ENCODE measurements at regions not wholly inside any gene's neighbourhood (a gene's known extent, or its start where the extent isn't known, plus 50 kb on each side); places are given as distances from the start of the nearest gene placed in this dataset.

GRCh38 chr5:118778941-118779340 lies 209.4 kb downstream of the DTWD2 start:
- H3K4me1 Mint-ChIP-seq (ENCODE audit: low read depth): no peaks in the 10 kb centered on the region
- H3K4me3 Mint-ChIP-seq: no peak overlapping the region
- no peak overlapping the region for H3K27ac Mint-ChIP-seq
- no peaks in the 10 kb centered on the region for H3K36me3 Mint-ChIP-seq
- H3K9me3 Mint-ChIP-seq (ENCODE audit: low read depth): no peaks in the 10 kb centered on the region
- no peaks in the 10 kb centered on the region for H3K27me3 Mint-ChIP-seq

- no peak overlapping the region for H3K4me3 Mint-ChIP-seq
- no peaks in the 10 kb centered on the region for H3K27me3 Mint-ChIP-seq
- no peaks in the 10 kb centered on the region for H3K4me1 Mint-ChIP-seq (ENCODE audit: low read depth)
- no peaks in the 10 kb centered on the region for H3K9me3 Mint-ChIP-seq (ENCODE audit: low read depth)
- H3K27ac Mint-ChIP-seq: no peak overlapping the region
- no peaks in the 10 kb centered on the region for H3K36me3 Mint-ChIP-seq
Measured at GRCh38 chr5:118777189-118777736, 211.1 kb downstream of the DTWD2 start.

GRCh38 chr5:118776755-118777154 lies 211.6 kb downstream of the DTWD2 start:
- Mint-ChIP-seq H3K27ac (no peak overlapping the region), H3K36me3 (no peaks in the 10 kb centered on the region), H3K9me3 (ENCODE audit: low read depth) (no peaks in the 10 kb centered on the region), H3K4me3 (no peak overlapping the region), H3K27me3 (peaks cover under 1% of the 10 kb centered on the region), H3K4me1 (ENCODE audit: low read depth) (no peaks in the 10 kb centered on the region)

- Mint-ChIP-seq H3K9me3 (ENCODE audit: low read depth) (no peaks in the 10 kb centered on the region), H3K27me3 (peaks cover 3% of the 10 kb centered on the region), H3K4me3 (no peak overlapping the region), H3K36me3 (no peaks in the 10 kb centered on the region), H3K4me1 (ENCODE audit: low read depth) (no peaks in the 10 kb centered on the region), H3K27ac (no peak overlapping the region)
Measured at GRCh38 chr5:118775790-118776499, 212.4 kb downstream of the DTWD2 start.

GRCh38 chr5:118768607-118769175 lies 219.7 kb downstream of the DTWD2 start:
- no peaks in the 10 kb centered on the region for H3K36me3 Mint-ChIP-seq
- no peak overlapping the region for H3K4me3 Mint-ChIP-seq
- H3K27me3 Mint-ChIP-seq: peaks cover 8% of the 10 kb centered on the region
- H3K9me3 Mint-ChIP-seq (ENCODE audit: low read depth): peaks cover 3% of the 10 kb centered on the region
- H3K27ac Mint-ChIP-seq: no peak overlapping the region
- H3K4me1 Mint-ChIP-seq (ENCODE audit: low read depth): no peaks in the 10 kb centered on the region

GRCh38 chr5:118762291-118762690 lies 226.1 kb downstream of the DTWD2 start:
- Mint-ChIP-seq H3K9me3 (ENCODE audit: low read depth) (peaks cover 3% of the 10 kb centered on the region), H3K27me3 (peaks cover 6% of the 10 kb centered on the region), H3K4me3 (no peak overlapping the region), H3K27ac (no peak overlapping the region), H3K4me1 (ENCODE audit: low read depth) (no peaks in the 10 kb centered on the region), H3K36me3 (no peaks in the 10 kb centered on the region)

- peaks cover 6% of the 10 kb centered on the region for H3K27me3 Mint-ChIP-seq
- no peaks in the 10 kb centered on the region for H3K4me1 Mint-ChIP-seq (ENCODE audit: low read depth)
- H3K9me3 Mint-ChIP-seq (ENCODE audit: low read depth): peaks cover 3% of the 10 kb centered on the region
- H3K4me3 Mint-ChIP-seq: no peak overlapping the region
- no peaks in the 10 kb centered on the region for H3K36me3 Mint-ChIP-seq
- no peak overlapping the region for H3K27ac Mint-ChIP-seq
Measured at GRCh38 chr5:118761814-118762213, 226.5 kb downstream of the DTWD2 start.

GRCh38 chr5:118752969-118753368 lies 235.4 kb downstream of the DTWD2 start:
- Mint-ChIP-seq H3K9me3 (ENCODE audit: low read depth) (no peaks in the 10 kb centered on the region), H3K36me3 (no peaks in the 10 kb centered on the region), H3K4me3 (no peak overlapping the region), H3K27me3 (no peaks in the 10 kb centered on the region), H3K4me1 (ENCODE audit: low read depth) (no peaks in the 10 kb centered on the region), H3K27ac (no peak overlapping the region)

GRCh38 chr5:118736396-118736795 lies 252.0 kb downstream of the DTWD2 start:
- Mint-ChIP-seq H3K9me3 (ENCODE audit: low read depth) (peaks cover 19% of the 10 kb centered on the region), H3K4me3 (no peak overlapping the region), H3K36me3 (no peaks in the 10 kb centered on the region), H3K27ac (no peak overlapping the region), H3K27me3 (peaks cover 2% of the 10 kb centered on the region), H3K4me1 (ENCODE audit: low read depth) (no peaks in the 10 kb centered on the region)

- H3K9me3 Mint-ChIP-seq (ENCODE audit: low read depth): peaks cover 22% of the 10 kb centered on the region
- H3K27me3 Mint-ChIP-seq: no peaks in the 10 kb centered on the region
- H3K36me3 Mint-ChIP-seq: no peaks in the 10 kb centered on the region
- H3K27ac Mint-ChIP-seq: no peak overlapping the region
- H3K4me3 Mint-ChIP-seq: no peak overlapping the region
- H3K4me1 Mint-ChIP-seq (ENCODE audit: low read depth): no peaks in the 10 kb centered on the region
Measured at GRCh38 chr5:118733394-118733793, 255.0 kb downstream of the DTWD2 start.

GRCh38 chr5:118728191-118728590 lies 260.2 kb downstream of the DTWD2 start:
- Mint-ChIP-seq H3K27me3 (peaks cover 2% of the 10 kb centered on the region), H3K4me1 (ENCODE audit: low read depth) (no peaks in the 10 kb centered on the region), H3K36me3 (no peaks in the 10 kb centered on the region), H3K27ac (no peak overlapping the region), H3K9me3 (ENCODE audit: low read depth) (peaks cover 14% of the 10 kb centered on the region), H3K4me3 (no peak overlapping the region)

GRCh38 chr5:118726891-118727290 lies 261.5 kb downstream of the DTWD2 start:
- Mint-ChIP-seq H3K9me3 (ENCODE audit: low read depth) (peaks cover 7% of the 10 kb centered on the region), H3K27me3 (peaks cover 2% of the 10 kb centered on the region), H3K27ac (no peak overlapping the region), H3K4me1 (ENCODE audit: low read depth) (no peaks in the 10 kb centered on the region), H3K4me3 (no peak overlapping the region), H3K36me3 (no peaks in the 10 kb centered on the region)

GRCh38 chr5:118723021-118723338 lies 265.4 kb downstream of the DTWD2 start:
- Mint-ChIP-seq H3K9me3 (ENCODE audit: low read depth) (peaks cover 2% of the 10 kb centered on the region), H3K27me3 (peaks cover 2% of the 10 kb centered on the region)

GRCh38 chr5:118722122-118723020 lies 266.0 kb downstream of the DTWD2 start:
- H3K4me1 Mint-ChIP-seq (ENCODE audit: low read depth): no peaks in the 10 kb centered on the region
- no peak overlapping the region for H3K4me3 Mint-ChIP-seq
- no peaks in the 10 kb centered on the region for H3K36me3 Mint-ChIP-seq
- H3K27ac Mint-ChIP-seq: no peak overlapping the region
- peaks cover 8% of the 10 kb centered on the region for H3K9me3 Mint-ChIP-seq (ENCODE audit: low read depth)
- H3K27me3 Mint-ChIP-seq: no peaks in the 10 kb centered on the region

More at GRCh38 chr5:118723021-118723338, 265.4 kb downstream of the DTWD2 start:
- H3K36me3 Mint-ChIP-seq: no peaks in the 10 kb centered on the region
- no peak overlapping the region for H3K4me3 Mint-ChIP-seq
- H3K4me1 Mint-ChIP-seq (ENCODE audit: low read depth): no peaks in the 10 kb centered on the region
- H3K27ac Mint-ChIP-seq: no peak overlapping the region

GRCh38 chr5:118711727-118712126 lies 276.6 kb downstream of the DTWD2 start:
- no peaks in the 10 kb centered on the region for H3K27me3 Mint-ChIP-seq
- no peaks in the 10 kb centered on the region for H3K4me1 Mint-ChIP-seq (ENCODE audit: low read depth)
- H3K27ac Mint-ChIP-seq: no peak overlapping the region
- no peaks in the 10 kb centered on the region for H3K36me3 Mint-ChIP-seq
- H3K9me3 Mint-ChIP-seq (ENCODE audit: low read depth): peaks cover 18% of the 10 kb centered on the region
- no peak overlapping the region for H3K4me3 Mint-ChIP-seq
